ENCODE measurements at regions not wholly inside any gene's neighbourhood (a gene's known extent, or its start where the extent isn't known, plus 50 kb on each side); places are given as distances from the start of the nearest gene placed in this dataset.

GRCh38 chr17:77419095-77419494 lies 278.3 kb downstream of the SEC14L1 start:
- no TSS peak for BruUV-seq (replicated peaks)
- CTCF ChIA-PET (ENCODE audit: low intra/inter-chr PET ratio, low total read pairs), result no interaction called here

GRCh38 chr17:77419547-77420094 lies 278.9 kb downstream of the SEC14L1 start:
- CTCF ChIA-PET (ENCODE audit: low intra/inter-chr PET ratio, low total read pairs), result no interaction called here
- BruUV-seq (replicated peaks), result no TSS peak
- H3K27ac ChIP-seq (ENCODE audit: extremely low read length, insufficient read depth, low read length), result no peak overlapping the region
- no peak for TF ChIP-seq RNF219 (CRISPR knock-in tag; IDR thresholded peaks at IDR 0.05)
- TF ChIP-seq HHEX (CRISPR knock-in tag; IDR thresholded peaks at IDR 0.05), result no peak
- TF ChIP-seq CREB1 (IDR thresholded peaks at IDR 0.05), result no peak
- no peak for TF ChIP-seq CREB1 (CRISPR knock-in tag; IDR thresholded peaks at IDR 0.05)
- TF ChIP-seq BHLHE40 (IDR thresholded peaks at IDR 0.05; ENCODE audit: low read length), result no peak
- no peak for TF ChIP-seq ETS1 (CRISPR knock-in tag; IDR thresholded peaks at IDR 0.05)
- TF ChIP-seq IRF2 (CRISPR knock-in tag; IDR thresholded peaks at IDR 0.05), result no peak
- TF ChIP-seq CEBPB (IDR thresholded peaks at IDR 0.05; ENCODE audit: borderline replicate concordance, low read depth, low read length), result no peak
- TF ChIP-seq ZNF33A (CRISPR knock-in tag; IDR thresholded peaks at IDR 0.05; ENCODE audit: borderline replicate concordance), result no peak
- TF ChIP-seq RORA (CRISPR knock-in tag; IDR thresholded peaks at IDR 0.05), result no peak
- TF ChIP-seq TEF (CRISPR knock-in tag; IDR thresholded peaks at IDR 0.05), result no peak
- no peak for TF ChIP-seq U2AF1 (optimal IDR thresholded peaks at IDR 0.05; ENCODE audit: low read depth, low read length)
- no peak for TF ChIP-seq ZNF674 (CRISPR knock-in tag; IDR thresholded peaks at IDR 0.05; ENCODE audit: low read depth)
- no peak for TF ChIP-seq ONECUT2 (CRISPR knock-in tag; IDR thresholded peaks at IDR 0.05)

More at GRCh38 chr17:77419095-77419494, 278.3 kb downstream of the SEC14L1 start:
- FAIRE-seq, result no peak
- H3K36me3 ChIP-seq (replicated peaks in 1 of 2; ENCODE audit: control insufficient read depth in 1 of 2, insufficient read depth in 2 of 2, low read length in 2 of 2), result peaks cover 43 to 74% of the 10 kb centered on the region in 2 experiments
- no peak for ATAC-seq
- peaks cover 42% of the 10 kb centered on the region for H3K79me2 ChIP-seq (ENCODE audit: insufficient read depth, low read length)
- no peak for DNase-seq (ENCODE audit: low spot score)
- in situ Hi-C loops (cut with HindIII; ENCODE audit: extremely low pct_ligation_motif_present, low pct_unique_long_range_greater_than_20kb), result no loop called here
- no peak overlapping the region for H3K4me2 ChIP-seq (ENCODE audit: low read depth, low read length)
- WGBS (ENCODE audit: low lambda C conversion rate), result 100% methylated on average over 4 of the region's 17 CpGs
- no peaks in the 10 kb centered on the region for H3K27me3 ChIP-seq (ENCODE audit: control insufficient read depth in 1 of 2, insufficient read depth in 2 of 2, low read length in 2 of 2)
- H3K9me3 ChIP-seq (ENCODE audit: low read length), result no peaks in the 10 kb centered on the region
- POLR2A ChIA-PET, result interaction anchor here (0.9 kb wide), 1 partner anchor 11 kb away, joined by 3 read pairs; no protein-coding TSS in a partner anchor
- no peak overlapping the region for H3K9ac ChIP-seq (ENCODE audit: insufficient read depth, low read depth, low read length)
- no peak overlapping the region for H3K4me3 ChIP-seq (replicated peaks in 1 of 3; ENCODE audit: insufficient read depth in 1 of 3, low read depth in 2 of 3, low read length in 3 of 3)
- no peak overlapping the region for H2AFZ ChIP-seq (ENCODE audit: low read length)
- TF ChIP-seq TBX2 (CRISPR knock-in tag; IDR thresholded peaks at IDR 0.05; ENCODE audit: borderline replicate concordance) (peak; percentile 20; the same call in 1 of the 2 replicates), AGO2 (optimal IDR thresholded peaks at IDR 0.05; ENCODE audit: low read depth, low read length) (peak; percentile 19), ZNF570 (CRISPR knock-in tag; IDR thresholded peaks at IDR 0.05; ENCODE audit: borderline replicate concordance) (no peak), SETDB1 (CRISPR knock-in tag; IDR thresholded peaks at IDR 0.05; ENCODE audit: borderline replicate concordance) (no peak), SRSF4 (IDR thresholded peaks at IDR 0.05; ENCODE audit: low read depth, low read length, poor library complexity, severe bottlenecking) (no peak)
- H3K27ac ChIP-seq (ENCODE audit: extremely low read length, insufficient read depth, low read length), result no peak overlapping the region
- H3K4me1 ChIP-seq (ENCODE audit: insufficient read depth, low read length), result peaks cover 45% of the 10 kb centered on the region
- H4K20me1 ChIP-seq (ENCODE audit: insufficient read depth, low read length), result peaks cover 62% of the 10 kb centered on the region
- intact Hi-C loops (cut with micrococcal nuclease; ENCODE audit: unreplicated experiment), result no loop called here

More at GRCh38 chr17:77419547-77420094, 278.9 kb downstream of the SEC14L1 start:
- H3K4me1 ChIP-seq (ENCODE audit: insufficient read depth, low read length), result peaks cover 50% of the 10 kb centered on the region
- H3K4me2 ChIP-seq (ENCODE audit: low read depth, low read length), result no peak overlapping the region
- no peak overlapping the region for H3K9ac ChIP-seq (ENCODE audit: insufficient read depth, low read depth, low read length)
- ATAC-seq (peak; percentile 16), DNase-seq (ENCODE audit: low spot score) (peak; percentile 24), FAIRE-seq (no peak)
- H4K20me1 ChIP-seq (ENCODE audit: insufficient read depth, low read length), result peaks cover 68% of the 10 kb centered on the region
- H3K36me3 ChIP-seq (replicated peaks in 1 of 2; ENCODE audit: control insufficient read depth in 1 of 2, insufficient read depth in 2 of 2, low read length in 2 of 2), result peaks cover 46 to 74% of the 10 kb centered on the region in 2 experiments
- POLR2A ChIA-PET, result interaction anchor here (0.9 to 1.6 kb wide), 2 partner anchors 10 to 30 kb away, joined by 3 to 4 read pairs; no protein-coding TSS in a partner anchor
- no peak overlapping the region for H2AFZ ChIP-seq (ENCODE audit: low read length)
- H3K27me3 ChIP-seq (ENCODE audit: control insufficient read depth in 1 of 2, insufficient read depth in 2 of 2, low read length in 2 of 2), result no peaks in the 10 kb centered on the region
- no peak overlapping the region for H3K4me3 ChIP-seq (replicated peaks in 1 of 3; ENCODE audit: insufficient read depth in 1 of 3, low read depth in 2 of 3, low read length in 3 of 3)
- H3K9me3 ChIP-seq (ENCODE audit: low read length), result no peaks in the 10 kb centered on the region
- 100% methylated on average over 7 of the region's 17 CpGs for WGBS (ENCODE audit: low lambda C conversion rate)
- in situ Hi-C loops (cut with HindIII; ENCODE audit: extremely low pct_ligation_motif_present, low pct_unique_long_range_greater_than_20kb) (no loop called here), intact Hi-C loops (cut with micrococcal nuclease; ENCODE audit: unreplicated experiment) (no loop called here)
- H3K79me2 ChIP-seq (ENCODE audit: insufficient read depth, low read length), result peaks cover 40% of the 10 kb centered on the region

Data from HepG2 (cell line).